ENCODE measurements at regions not wholly inside any gene's neighbourhood (a gene's known extent, or its start where the extent isn't known, plus 50 kb on each side); places are given as distances from the start of the nearest gene placed in this dataset.

- TF ChIP-seq CTCF (IDR thresholded peaks at IDR 0.05) (no peak), ZFX (IDR thresholded peaks at IDR 0.05; ENCODE audit: borderline replicate concordance) (no peak)
Measured at GRCh38 chr12:19074700-19075099, 54.8 kb upstream of the PLEKHA5 start.
